HG02623 (cell line): ENCODE measurements at regions not wholly inside any gene's neighbourhood (a gene's known extent, or its start where the extent isn't known, plus 50 kb on each side); places are given as distances from the start of the nearest gene placed in this dataset.
A peak's percentile ranks its signal among the peaks of the same experiment; 100 is the strongest.
"Not testable (repeated sequence)": the region's sequence is repeated elsewhere in the genome, so short reads cannot be mapped to it uniquely, and the experiment has no call there.

Experiments
- ATAC-seq: cut with Tn5 transposase; IDR thresholded peaks from one replicate; pipeline ENCODE4 v1.9.1; 2021; ENCODE audit warnings: moderate library complexity; ENCODE audit not compliant: unreplicated experiment

- ATAC-seq, result not testable (repeated sequence)
Measured at GRCh38 chr11:82396639-82397038, 337.0 kb downstream of the FAM181B start.

GRCh38 chr11:82384308-82384707 is 349.4 kb downstream of the FAM181B start:
- ATAC-seq, result no peak

GRCh38 chr11:82373781-82374542 is 359.7 kb downstream of the FAM181B start:
- no peak for ATAC-seq

- no peak for ATAC-seq
Measured at GRCh38 chr11:82365351-82365750, 368.3 kb downstream of the FAM181B start.

GRCh38 chr11:82356316-82356715 is 377.3 kb downstream of the FAM181B start:
- ATAC-seq, result no peak

- no peak for ATAC-seq
Measured at GRCh38 chr11:82355313-82355823, 378.3 kb downstream of the FAM181B start.

- ATAC-seq, result no peak
Measured at GRCh38 chr11:82326853-82327252, 406.8 kb downstream of the FAM181B start.

- no peak for ATAC-seq
Measured at GRCh38 chr11:82321206-82321605, 412.5 kb downstream of the FAM181B start.

GRCh38 chr11:82315093-82315492 is 418.6 kb downstream of the FAM181B start:
- peak; percentile 58 for ATAC-seq

GRCh38 chr11:82308979-82309378 is 424.7 kb downstream of the FAM181B start:
- no peak for ATAC-seq

- no peak for ATAC-seq
Measured at GRCh38 chr11:82305123-82305522, 428.5 kb downstream of the FAM181B start.

GRCh38 chr11:82303671-82304070 is 430.0 kb downstream of the FAM181B start:
- no peak for ATAC-seq

GRCh38 chr11:82288471-82288870 is 445.2 kb downstream of the FAM181B start:
- no peak for ATAC-seq

GRCh38 chr11:82270870-82271269 is 462.8 kb downstream of the FAM181B start:
- ATAC-seq, result no peak

GRCh38 chr11:82268627-82269026 is 465.0 kb downstream of the FAM181B start:
- ATAC-seq, result no peak

GRCh38 chr11:82267186-82267585 is 466.5 kb downstream of the FAM181B start:
- no peak for ATAC-seq

- no peak for ATAC-seq
Measured at GRCh38 chr11:82261367-82261766, 472.3 kb downstream of the FAM181B start.

GRCh38 chr11:82250047-82250446 is 483.6 kb downstream of the FAM181B start:
- ATAC-seq, result no peak

GRCh38 chr11:82246926-82247325 is 486.7 kb downstream of the FAM181B start:
- ATAC-seq, result no peak

- no peak for ATAC-seq
Measured at GRCh38 chr11:82239498-82239897, 494.2 kb downstream of the FAM181B start.

GRCh38 chr11:82234256-82234655 is 499.4 kb downstream of the FAM181B start:
- ATAC-seq, result no peak

- ATAC-seq, result no peak
Measured at GRCh38 chr11:82233201-82233600, 500.5 kb downstream of the FAM181B start.

GRCh38 chr11:82229341-82229740 is 504.3 kb downstream of the FAM181B start:
- peak; percentile 63 for ATAC-seq
